ENCODE measurements at regions not wholly inside any gene's neighbourhood (a gene's known extent, or its start where the extent isn't known, plus 50 kb on each side); places are given as distances from the start of the nearest gene placed in this dataset.

DNA sequence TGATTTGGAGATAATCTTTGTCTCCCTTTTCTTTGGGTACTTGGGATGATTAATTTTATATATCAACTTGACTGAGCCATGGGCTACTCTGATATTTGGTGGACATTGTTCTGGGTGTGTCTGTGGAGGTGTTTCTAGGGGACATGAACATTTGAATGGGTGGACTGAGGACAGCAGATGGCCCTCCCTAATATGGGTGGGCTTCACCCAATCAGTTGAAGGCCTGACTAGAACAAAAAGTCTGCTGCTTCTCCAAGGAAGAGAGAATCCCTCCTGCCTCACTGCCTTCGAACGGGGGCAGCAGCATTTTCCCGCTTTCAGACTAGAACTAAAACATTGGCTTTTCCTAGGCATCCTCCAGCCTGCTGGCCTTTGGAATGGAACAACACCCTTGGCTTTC is 73.9 kb upstream of the EMX2 start:
- Histone ChIP-seq H3K9ac (ENCODE audit: control insufficient read depth, insufficient read depth, low read length) (no peak overlapping the region), H4K20me1 (ENCODE audit: control insufficient read depth, insufficient read depth) (no peaks in the 10 kb centered on the region), H3K79me2 (ENCODE audit: control insufficient read depth, insufficient read depth, low read length) (no peaks in the 10 kb centered on the region), H3K27ac (ENCODE audit: control insufficient read depth, insufficient read depth) (no peak overlapping the region), H3K4me2 (ENCODE audit: control insufficient read depth, insufficient read depth) (no peak overlapping the region), H3K9me3 (replicated peaks; ENCODE audit: control insufficient read depth, insufficient read depth, low read length) (no peaks in the 10 kb centered on the region; the same call in 2 of the 3 replicates), H3K36me3 (ENCODE audit: control insufficient read depth in 2 of 2, insufficient read depth in 2 of 2, low read length in 1 of 2) (no peaks in the 10 kb centered on the region), H3K4me1 (ENCODE audit: control insufficient read depth, insufficient read depth, low read length) (no peaks in the 10 kb centered on the region), H3K27me3 (replicated peaks in 1 of 2; ENCODE audit: control insufficient read depth in 2 of 2, insufficient read depth in 2 of 2, low read length in 1 of 2) (no peaks in the 10 kb centered on the region), H2AFZ (ENCODE audit: control insufficient read depth, low read depth, low read length) (no peak overlapping the region), H3K4me3 (no peak overlapping the region)
- intact Hi-C loops (cut with micrococcal nuclease; ENCODE audit: unreplicated experiment): no loop called here
- no TSS peak for BruUV-seq (replicated peaks)
- 49% methylated on average over 3 of the region's 3 CpGs for WGBS (ENCODE audit: insufficient coverage, insufficient replicate concordance, low lambda C conversion rate, missing lambda C conversion rate)
- CTCF ChIA-PET: interaction anchor here (5.0 kb wide), 1 partner anchor 26 kb away, joined by 16 read pairs; no protein-coding TSS in a partner anchor
- in situ Hi-C loops (cut with MboI): no loop called here
- no peak for DNase-seq (ENCODE audit: low read depth, low spot score)
- RAD21 ChIA-PET (ENCODE audit: unreplicated experiment): no interaction called here
- SMC1A ChIA-PET (ENCODE audit: uncharacterized antibody, unreplicated experiment): no interaction called here
- POLR2A ChIA-PET: no interaction called here
- FAIRE-seq: no peak
- no peak for ATAC-seq
- TF ChIP-seq, protein P1, sequence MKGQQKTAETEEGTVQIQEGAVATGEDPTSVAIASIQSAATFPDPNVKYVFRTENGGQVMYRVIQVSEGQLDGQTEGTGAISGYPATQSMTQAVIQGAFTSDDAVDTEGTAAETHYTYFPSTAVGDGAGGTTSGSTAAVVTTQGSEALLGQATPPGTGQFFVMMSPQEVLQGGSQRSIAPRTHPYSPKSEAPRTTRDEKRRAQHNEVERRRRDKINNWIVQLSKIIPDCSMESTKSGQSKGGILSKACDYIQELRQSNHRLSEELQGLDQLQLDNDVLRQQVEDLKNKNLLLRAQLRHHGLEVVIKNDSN (IDR thresholded peaks at IDR 0.05; ENCODE audit: borderline replicate concordance, extremely low read length, insufficient read depth, low read depth, low read length): no peak
- TF ChIP-seq, protein P2, sequence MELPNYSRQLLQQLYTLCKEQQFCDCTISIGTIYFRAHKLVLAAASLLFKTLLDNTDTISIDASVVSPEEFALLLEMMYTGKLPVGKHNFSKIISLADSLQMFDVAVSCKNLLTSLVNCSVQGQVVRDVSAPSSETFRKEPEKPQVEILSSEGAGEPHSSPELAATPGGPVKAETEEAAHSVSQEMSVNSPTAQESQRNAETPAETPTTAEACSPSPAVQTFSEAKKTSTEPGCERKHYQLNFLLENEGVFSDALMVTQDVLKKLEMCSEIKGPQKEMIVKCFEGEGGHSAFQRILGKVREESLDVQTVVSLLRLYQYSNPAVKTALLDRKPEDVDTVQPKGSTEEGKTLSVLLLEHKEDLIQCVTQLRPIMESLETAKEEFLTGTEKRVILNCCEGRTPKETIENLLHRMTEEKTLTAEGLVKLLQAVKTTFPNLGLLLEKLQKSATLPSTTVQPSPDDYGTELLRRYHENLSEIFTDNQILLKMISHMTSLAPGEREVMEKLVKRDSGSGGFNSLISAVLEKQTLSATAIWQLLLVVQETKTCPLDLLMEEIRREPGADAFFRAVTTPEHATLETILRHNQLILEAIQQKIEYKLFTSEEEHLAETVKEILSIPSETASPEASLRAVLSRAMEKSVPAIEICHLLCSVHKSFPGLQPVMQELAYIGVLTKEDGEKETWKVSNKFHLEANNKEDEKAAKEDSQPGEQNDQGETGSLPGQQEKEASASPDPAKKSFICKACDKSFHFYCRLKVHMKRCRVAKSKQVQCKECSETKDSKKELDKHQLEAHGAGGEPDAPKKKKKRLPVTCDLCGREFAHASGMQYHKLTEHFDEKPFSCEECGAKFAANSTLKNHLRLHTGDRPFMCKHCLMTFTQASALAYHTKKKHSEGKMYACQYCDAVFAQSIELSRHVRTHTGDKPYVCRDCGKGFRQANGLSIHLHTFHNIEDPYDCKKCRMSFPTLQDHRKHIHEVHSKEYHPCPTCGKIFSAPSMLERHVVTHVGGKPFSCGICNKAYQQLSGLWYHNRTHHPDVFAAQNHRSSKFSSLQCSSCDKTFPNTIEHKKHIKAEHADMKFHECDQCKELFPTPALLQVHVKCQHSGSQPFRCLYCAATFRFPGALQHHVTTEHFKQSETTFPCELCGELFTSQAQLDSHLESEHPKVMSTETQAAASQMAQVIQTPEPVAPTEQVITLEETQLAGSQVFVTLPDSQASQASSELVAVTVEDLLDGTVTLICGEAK (IDR thresholded peaks at IDR 0.05; ENCODE audit: borderline replicate concordance): no peak
- no peak for TF ChIP-seq NR2F1 (conservative IDR thresholded peaks at IDR 0.05)
- TF ChIP-seq, protein P3, sequence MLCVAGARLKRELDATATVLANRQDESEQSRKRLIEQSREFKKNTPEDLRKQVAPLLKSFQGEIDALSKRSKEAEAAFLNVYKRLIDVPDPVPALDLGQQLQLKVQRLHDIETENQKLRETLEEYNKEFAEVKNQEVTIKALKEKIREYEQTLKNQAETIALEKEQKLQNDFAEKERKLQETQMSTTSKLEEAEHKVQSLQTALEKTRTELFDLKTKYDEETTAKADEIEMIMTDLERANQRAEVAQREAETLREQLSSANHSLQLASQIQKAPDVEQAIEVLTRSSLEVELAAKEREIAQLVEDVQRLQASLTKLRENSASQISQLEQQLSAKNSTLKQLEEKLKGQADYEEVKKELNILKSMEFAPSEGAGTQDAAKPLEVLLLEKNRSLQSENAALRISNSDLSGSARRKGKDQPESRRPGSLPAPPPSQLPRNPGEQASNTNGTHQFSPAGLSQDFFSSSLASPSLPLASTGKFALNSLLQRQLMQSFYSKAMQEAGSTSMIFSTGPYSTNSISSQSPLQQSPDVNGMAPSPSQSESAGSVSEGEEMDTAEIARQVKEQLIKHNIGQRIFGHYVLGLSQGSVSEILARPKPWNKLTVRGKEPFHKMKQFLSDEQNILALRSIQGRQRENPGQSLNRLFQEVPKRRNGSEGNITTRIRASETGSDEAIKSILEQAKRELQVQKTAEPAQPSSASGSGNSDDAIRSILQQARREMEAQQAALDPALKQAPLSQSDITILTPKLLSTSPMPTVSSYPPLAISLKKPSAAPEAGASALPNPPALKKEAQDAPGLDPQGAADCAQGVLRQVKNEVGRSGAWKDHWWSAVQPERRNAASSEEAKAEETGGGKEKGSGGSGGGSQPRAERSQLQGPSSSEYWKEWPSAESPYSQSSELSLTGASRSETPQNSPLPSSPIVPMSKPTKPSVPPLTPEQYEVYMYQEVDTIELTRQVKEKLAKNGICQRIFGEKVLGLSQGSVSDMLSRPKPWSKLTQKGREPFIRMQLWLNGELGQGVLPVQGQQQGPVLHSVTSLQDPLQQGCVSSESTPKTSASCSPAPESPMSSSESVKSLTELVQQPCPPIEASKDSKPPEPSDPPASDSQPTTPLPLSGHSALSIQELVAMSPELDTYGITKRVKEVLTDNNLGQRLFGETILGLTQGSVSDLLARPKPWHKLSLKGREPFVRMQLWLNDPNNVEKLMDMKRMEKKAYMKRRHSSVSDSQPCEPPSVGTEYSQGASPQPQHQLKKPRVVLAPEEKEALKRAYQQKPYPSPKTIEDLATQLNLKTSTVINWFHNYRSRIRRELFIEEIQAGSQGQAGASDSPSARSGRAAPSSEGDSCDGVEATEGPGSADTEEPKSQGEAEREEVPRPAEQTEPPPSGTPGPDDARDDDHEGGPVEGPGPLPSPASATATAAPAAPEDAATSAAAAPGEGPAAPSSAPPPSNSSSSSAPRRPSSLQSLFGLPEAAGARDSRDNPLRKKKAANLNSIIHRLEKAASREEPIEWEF (IDR thresholded peaks at IDR 0.05; ENCODE audit: insufficient replicate concordance, low read depth, low read length): no peak
- no peak for TF ChIP-seq SP1 (IDR thresholded peaks at IDR 0.05; ENCODE audit: low read depth, low read length)
- TF ChIP-seq, protein P4, sequence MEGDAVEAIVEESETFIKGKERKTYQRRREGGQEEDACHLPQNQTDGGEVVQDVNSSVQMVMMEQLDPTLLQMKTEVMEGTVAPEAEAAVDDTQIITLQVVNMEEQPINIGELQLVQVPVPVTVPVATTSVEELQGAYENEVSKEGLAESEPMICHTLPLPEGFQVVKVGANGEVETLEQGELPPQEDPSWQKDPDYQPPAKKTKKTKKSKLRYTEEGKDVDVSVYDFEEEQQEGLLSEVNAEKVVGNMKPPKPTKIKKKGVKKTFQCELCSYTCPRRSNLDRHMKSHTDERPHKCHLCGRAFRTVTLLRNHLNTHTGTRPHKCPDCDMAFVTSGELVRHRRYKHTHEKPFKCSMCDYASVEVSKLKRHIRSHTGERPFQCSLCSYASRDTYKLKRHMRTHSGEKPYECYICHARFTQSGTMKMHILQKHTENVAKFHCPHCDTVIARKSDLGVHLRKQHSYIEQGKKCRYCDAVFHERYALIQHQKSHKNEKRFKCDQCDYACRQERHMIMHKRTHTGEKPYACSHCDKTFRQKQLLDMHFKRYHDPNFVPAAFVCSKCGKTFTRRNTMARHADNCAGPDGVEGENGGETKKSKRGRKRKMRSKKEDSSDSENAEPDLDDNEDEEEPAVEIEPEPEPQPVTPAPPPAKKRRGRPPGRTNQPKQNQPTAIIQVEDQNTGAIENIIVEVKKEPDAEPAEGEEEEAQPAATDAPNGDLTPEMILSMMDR (IDR thresholded peaks at IDR 0.05 in 2 of 3, conservative IDR thresholded peaks at IDR 0.05 in 1 of 3; ENCODE audit: control insufficient read depth in 2 of 3, extremely low read depth in 1 of 3, insufficient read depth in 1 of 3, low read depth in 3 of 3, low read length in 3 of 3): no peak
- TF ChIP-seq, protein P5, sequence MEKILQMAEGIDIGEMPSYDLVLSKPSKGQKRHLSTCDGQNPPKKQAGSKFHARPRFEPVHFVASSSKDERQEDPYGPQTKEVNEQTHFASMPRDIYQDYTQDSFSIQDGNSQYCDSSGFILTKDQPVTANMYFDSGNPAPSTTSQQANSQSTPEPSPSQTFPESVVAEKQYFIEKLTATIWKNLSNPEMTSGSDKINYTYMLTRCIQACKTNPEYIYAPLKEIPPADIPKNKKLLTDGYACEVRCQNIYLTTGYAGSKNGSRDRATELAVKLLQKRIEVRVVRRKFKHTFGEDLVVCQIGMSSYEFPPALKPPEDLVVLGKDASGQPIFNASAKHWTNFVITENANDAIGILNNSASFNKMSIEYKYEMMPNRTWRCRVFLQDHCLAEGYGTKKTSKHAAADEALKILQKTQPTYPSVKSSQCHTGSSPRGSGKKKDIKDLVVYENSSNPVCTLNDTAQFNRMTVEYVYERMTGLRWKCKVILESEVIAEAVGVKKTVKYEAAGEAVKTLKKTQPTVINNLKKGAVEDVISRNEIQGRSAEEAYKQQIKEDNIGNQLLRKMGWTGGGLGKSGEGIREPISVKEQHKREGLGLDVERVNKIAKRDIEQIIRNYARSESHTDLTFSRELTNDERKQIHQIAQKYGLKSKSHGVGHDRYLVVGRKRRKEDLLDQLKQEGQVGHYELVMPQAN (conservative IDR thresholded peaks at IDR 0.05): no peak
- TF ChIP-seq RCOR1 (conservative IDR thresholded peaks at IDR 0.05; ENCODE audit: low read depth, low read length): no peak
- TF ChIP-seq JUND (IDR thresholded peaks at IDR 0.05; ENCODE audit: low read depth, low read length): no peak
